Neural cell (in vitro differentiated cells): ENCODE measurements at regions not wholly inside any gene's neighbourhood (a gene's known extent, or its start where the extent isn't known, plus 50 kb on each side); places are given as distances from the start of the nearest gene placed in this dataset.

Source experiments
- H2AFZ ChIP-seq: fragments of 200-600, 300-800 bp; sonication (generic), shearing (Covaris generic); 2 replicates; pipeline ENCODE4 v1.6.0; 2014; ENCODE audit warnings: low read depth, mild to moderate bottlenecking, antibody characterized with exemption, low read length, moderate library complexity
- H3F3A ChIP-seq: fragments of 200-600 bp; shearing (Covaris generic); 2 replicates; pipeline ENCODE4 v1.6.1; 2016; ENCODE audit warnings: mild to moderate bottlenecking, moderate library complexity, mixed read lengths, antibody characterized with exemption, low read length; ENCODE audit not compliant: insufficient read depth, poor library complexity, severe bottlenecking
- H3K27ac ChIP-seq: fragments of 200-600, 300-800 bp; sonication (generic), shearing (Covaris generic); 2 replicates; pipeline ENCODE4 v1.5.1; 2014; ENCODE audit warnings: mild to moderate bottlenecking, low read length, moderate library complexity
- H3K27me3 ChIP-seq: fragments of 300-800, 200-600 bp; sonication (generic), shearing (Covaris generic); 2 replicates; pipeline ENCODE4 v1.6.0; 2014; ENCODE audit warnings: mild to moderate bottlenecking, low read depth, low read length, moderate library complexity; ENCODE audit not compliant: insufficient read depth
- H3K36me3 ChIP-seq: fragments of 300-800, 200-600 bp; sonication (generic), shearing (Covaris generic); 2 replicates; pipeline ENCODE4 v1.5.1; 2014; ENCODE audit warnings: mild to moderate bottlenecking, antibody characterized with exemption, low read length, moderate library complexity; ENCODE audit not compliant: insufficient read depth
- H3K4me2 ChIP-seq: fragments of 300-800, 200-600 bp; sonication (generic), shearing (Covaris generic); 2 replicates; pipeline ENCODE4 v1.6.0; 2014; ENCODE audit warnings: mild to moderate bottlenecking, low read length
- H3K4me3 ChIP-seq: fragments of 300-800, 200-600 bp; sonication (generic), shearing (Covaris generic); 2 replicates; pipeline ENCODE4 v1.5.1; 2014; ENCODE audit warnings: mild to moderate bottlenecking, low read length, moderate library complexity
- H3K79me2 ChIP-seq: fragments of 200-600 bp; shearing (Covaris generic); replicated peaks from 2 replicates; pipeline ENCODE4 v1.6.0; 2014; ENCODE audit warnings: mild to moderate bottlenecking, low read length, moderate library complexity; ENCODE audit not compliant: insufficient read depth
- H3K9ac ChIP-seq: fragments of 300-800, 200-600 bp; sonication (generic), shearing (Covaris generic); 2 replicates; pipeline ENCODE4 v1.6.1; 2016; ENCODE audit warnings: mild to moderate bottlenecking, low read length, mixed read lengths
- H3K9me2 ChIP-seq: fragments of 200-600 bp; shearing (Covaris generic); 2 replicates; pipeline ENCODE4 v1.6.1; 2016; ENCODE audit warnings: mild to moderate bottlenecking, low read length, mixed read lengths; ENCODE audit not compliant: insufficient read depth
- H3K9me3 ChIP-seq: fragments of 200-600, 300-800 bp; sonication (generic), shearing (Covaris generic); 2 replicates; pipeline ENCODE4 v1.6.1; 2016; ENCODE audit warnings: mild to moderate bottlenecking, mixed run types, low read length, moderate library complexity, mixed read lengths
- H4K20me1 ChIP-seq: fragments of 200-600 bp; shearing (Covaris generic); 2 replicates; pipeline ENCODE4 v1.6.1; 2016; ENCODE audit warnings: mild to moderate bottlenecking, mixed run types; ENCODE audit not compliant: insufficient read depth
- EP300 ChIP-seq: fragments of 450-650 bp; conservative IDR thresholded peaks from 2 replicates; pipeline ENCODE4 v1.6.1; 2014; ENCODE audit warnings: antibody characterized with exemption, mild to moderate bottlenecking, moderate library complexity; ENCODE audit not compliant: poor library complexity, severe bottlenecking
- EZH2 ChIP-seq: fragments of 200-600, 300-800 bp; shearing (Covaris generic), sonication (generic); IDR thresholded peaks from 2 replicates; pipeline ENCODE4 v1.6.1; 2014; ENCODE audit warnings: antibody characterized with exemption, low read length, borderline replicate concordance, mild to moderate bottlenecking; ENCODE audit not compliant: insufficient read depth, poor library complexity, severe bottlenecking
- MXI1 ChIP-seq: fragments of 450-650 bp; conservative IDR thresholded peaks from 2 replicates; pipeline ENCODE4 v1.6.1; 2014; ENCODE audit warnings: antibody characterized with exemption, mild to moderate bottlenecking; ENCODE audit not compliant: poor library complexity, severe bottlenecking
- POLR2AphosphoS5 ChIP-seq: IDR thresholded peaks from 2 replicates; pipeline ENCODE4 v1.6.1; 2012
- RAD21 ChIP-seq: fragments of 450-650 bp; conservative IDR thresholded peaks from 2 replicates; pipeline ENCODE4 v1.6.1; 2014; ENCODE audit warnings: antibody characterized with exemption, mild to moderate bottlenecking, moderate library complexity
- SMC3 ChIP-seq: fragments of 450-650 bp; conservative IDR thresholded peaks from 2 replicates; pipeline ENCODE4 v1.6.1; 2014; ENCODE audit warnings: antibody characterized with exemption, mild to moderate bottlenecking, moderate library complexity; ENCODE audit not compliant: poor library complexity
- TAF1 ChIP-seq: IDR thresholded peaks from 2 replicates; pipeline ENCODE4 v1.6.1; 2012; ENCODE audit warnings: low read depth
- TF ChIP-seq, protein P1 (sequence below): fragments of 450-650 bp; IDR thresholded peaks from 2 replicates; pipeline ENCODE4 v1.5.1; 2014; ENCODE audit warnings: antibody characterized with exemption, mild to moderate bottlenecking, moderate library complexity; ENCODE audit not compliant: poor library complexity, severe bottlenecking
- TF ChIP-seq, protein P2 (sequence below): IDR thresholded peaks from 2 replicates; pipeline ENCODE4 v1.6.1; 2012; ENCODE audit warnings: borderline replicate concordance

DNA sequence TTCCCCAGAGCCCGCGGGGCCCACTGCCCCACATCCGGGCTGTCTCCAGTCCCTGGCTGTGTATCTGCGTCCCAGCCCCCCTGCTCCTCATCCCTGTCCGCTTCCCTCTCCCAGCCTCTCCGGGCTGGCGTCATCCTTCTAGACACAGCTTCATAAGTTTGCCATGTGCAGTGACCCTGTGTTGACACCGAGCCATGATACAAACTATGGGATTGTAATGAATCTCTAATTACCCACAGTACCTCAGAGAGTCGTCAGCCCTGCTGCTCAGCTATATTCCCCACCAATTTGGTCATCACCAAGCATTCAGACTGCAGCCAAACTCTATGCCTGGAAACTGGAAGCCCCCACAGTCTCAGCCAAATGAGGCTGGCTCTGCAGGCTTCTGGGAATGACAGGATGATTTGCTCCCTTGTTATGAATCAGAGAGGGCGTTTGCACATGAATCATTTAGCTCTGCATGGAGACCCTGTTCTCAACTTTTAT, 466.1 kb upstream of the ATP11B start:
- H3K27ac ChIP-seq = no peak overlapping the region

GRCh38 chr3:182330646-182331045, 462.7 kb upstream of the ATP11B start:
- Histone ChIP-seq H2AFZ (no peak overlapping the region), H3K36me3 (no peaks in the 10 kb centered on the region), H3K4me2 (no peak overlapping the region), H3K27ac (no peak overlapping the region), H3K9me2 (no peaks in the 10 kb centered on the region), H3F3A (no peaks in the 10 kb centered on the region), H3K4me3 (no peak overlapping the region), H3K9me3 (no peaks in the 10 kb centered on the region), H3K9ac (no peak overlapping the region), H3K27me3 (no peaks in the 10 kb centered on the region), H3K79me2 (no peaks in the 10 kb centered on the region), H4K20me1 (no peaks in the 10 kb centered on the region)
- TF ChIP-seq RAD21 (no peak), TAF1 (no peak), EZH2 (no peak), MXI1 (no peak), SMC3 (no peak), POLR2AphosphoS5 (no peak), EP300 (no peak)
- TF ChIP-seq, protein P1, sequence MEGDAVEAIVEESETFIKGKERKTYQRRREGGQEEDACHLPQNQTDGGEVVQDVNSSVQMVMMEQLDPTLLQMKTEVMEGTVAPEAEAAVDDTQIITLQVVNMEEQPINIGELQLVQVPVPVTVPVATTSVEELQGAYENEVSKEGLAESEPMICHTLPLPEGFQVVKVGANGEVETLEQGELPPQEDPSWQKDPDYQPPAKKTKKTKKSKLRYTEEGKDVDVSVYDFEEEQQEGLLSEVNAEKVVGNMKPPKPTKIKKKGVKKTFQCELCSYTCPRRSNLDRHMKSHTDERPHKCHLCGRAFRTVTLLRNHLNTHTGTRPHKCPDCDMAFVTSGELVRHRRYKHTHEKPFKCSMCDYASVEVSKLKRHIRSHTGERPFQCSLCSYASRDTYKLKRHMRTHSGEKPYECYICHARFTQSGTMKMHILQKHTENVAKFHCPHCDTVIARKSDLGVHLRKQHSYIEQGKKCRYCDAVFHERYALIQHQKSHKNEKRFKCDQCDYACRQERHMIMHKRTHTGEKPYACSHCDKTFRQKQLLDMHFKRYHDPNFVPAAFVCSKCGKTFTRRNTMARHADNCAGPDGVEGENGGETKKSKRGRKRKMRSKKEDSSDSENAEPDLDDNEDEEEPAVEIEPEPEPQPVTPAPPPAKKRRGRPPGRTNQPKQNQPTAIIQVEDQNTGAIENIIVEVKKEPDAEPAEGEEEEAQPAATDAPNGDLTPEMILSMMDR = no peak
- TF ChIP-seq, protein P2, sequence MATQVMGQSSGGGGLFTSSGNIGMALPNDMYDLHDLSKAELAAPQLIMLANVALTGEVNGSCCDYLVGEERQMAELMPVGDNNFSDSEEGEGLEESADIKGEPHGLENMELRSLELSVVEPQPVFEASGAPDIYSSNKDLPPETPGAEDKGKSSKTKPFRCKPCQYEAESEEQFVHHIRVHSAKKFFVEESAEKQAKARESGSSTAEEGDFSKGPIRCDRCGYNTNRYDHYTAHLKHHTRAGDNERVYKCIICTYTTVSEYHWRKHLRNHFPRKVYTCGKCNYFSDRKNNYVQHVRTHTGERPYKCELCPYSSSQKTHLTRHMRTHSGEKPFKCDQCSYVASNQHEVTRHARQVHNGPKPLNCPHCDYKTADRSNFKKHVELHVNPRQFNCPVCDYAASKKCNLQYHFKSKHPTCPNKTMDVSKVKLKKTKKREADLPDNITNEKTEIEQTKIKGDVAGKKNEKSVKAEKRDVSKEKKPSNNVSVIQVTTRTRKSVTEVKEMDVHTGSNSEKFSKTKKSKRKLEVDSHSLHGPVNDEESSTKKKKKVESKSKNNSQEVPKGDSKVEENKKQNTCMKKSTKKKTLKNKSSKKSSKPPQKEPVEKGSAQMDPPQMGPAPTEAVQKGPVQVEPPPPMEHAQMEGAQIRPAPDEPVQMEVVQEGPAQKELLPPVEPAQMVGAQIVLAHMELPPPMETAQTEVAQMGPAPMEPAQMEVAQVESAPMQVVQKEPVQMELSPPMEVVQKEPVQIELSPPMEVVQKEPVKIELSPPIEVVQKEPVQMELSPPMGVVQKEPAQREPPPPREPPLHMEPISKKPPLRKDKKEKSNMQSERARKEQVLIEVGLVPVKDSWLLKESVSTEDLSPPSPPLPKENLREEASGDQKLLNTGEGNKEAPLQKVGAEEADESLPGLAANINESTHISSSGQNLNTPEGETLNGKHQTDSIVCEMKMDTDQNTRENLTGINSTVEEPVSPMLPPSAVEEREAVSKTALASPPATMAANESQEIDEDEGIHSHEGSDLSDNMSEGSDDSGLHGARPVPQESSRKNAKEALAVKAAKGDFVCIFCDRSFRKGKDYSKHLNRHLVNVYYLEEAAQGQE = no peak

More for the DNA sequence above, 466.1 kb upstream of the ATP11B start:
- H4K20me1 ChIP-seq = no peaks in the 10 kb centered on the region
- no peak overlapping the region for H3K9ac ChIP-seq
- no peak overlapping the region for H2AFZ ChIP-seq
- H3F3A ChIP-seq = no peaks in the 10 kb centered on the region
- no peaks in the 10 kb centered on the region for H3K79me2 ChIP-seq
- no peak overlapping the region for H3K4me2 ChIP-seq
- no peak for TF ChIP-seq EP300
- no peak for TF ChIP-seq MXI1
- H3K4me3 ChIP-seq = no peak overlapping the region
- H3K9me2 ChIP-seq = no peaks in the 10 kb centered on the region
- H3K36me3 ChIP-seq = no peaks in the 10 kb centered on the region
- H3K27me3 ChIP-seq = no peaks in the 10 kb centered on the region
- no peaks in the 10 kb centered on the region for H3K9me3 ChIP-seq

- Histone ChIP-seq H3F3A (no peaks in the 10 kb centered on the region), H3K9me2 (no peaks in the 10 kb centered on the region), H3K4me2 (no peak overlapping the region), H4K20me1 (no peaks in the 10 kb centered on the region), H3K4me3 (no peak overlapping the region), H3K27ac (no peak overlapping the region), H3K79me2 (no peaks in the 10 kb centered on the region), H3K9ac (no peak overlapping the region), H3K9me3 (no peaks in the 10 kb centered on the region), H3K36me3 (no peaks in the 10 kb centered on the region), H2AFZ (no peak overlapping the region), H3K27me3 (no peaks in the 10 kb centered on the region)
- TF ChIP-seq SMC3 = no peak
- TF ChIP-seq EP300 = no peak
- TF ChIP-seq TAF1 = no peak
Observed at GRCh38 chr3:182331341-182331740, 462.0 kb upstream of the ATP11B start.
